H9 (cell line): ENCODE measurements at regions not wholly inside any gene's neighbourhood (a gene's known extent, or its start where the extent isn't known, plus 50 kb on each side); places are given as distances from the start of the nearest gene placed in this dataset.

Experiments
- DNase-seq: peaks from one replicate; pipeline ENCODE4 v3.0.0-alpha.2; 2017
- H2AFZ ChIP-seq: one replicate; pipeline ENCODE4 v1.6.1; 2013; ENCODE audit warnings: mild to moderate bottlenecking, low read length, control low read depth, moderate library complexity
- H2AK5ac ChIP-seq: 2 replicates; pipeline ENCODE4 v1.6.1; 2013; ENCODE audit warnings: low read length, control low read depth, mixed read lengths; ENCODE audit not compliant: insufficient read length
- H2BK120ac ChIP-seq: one replicate; pipeline ENCODE4 v1.6.1; 2013; ENCODE audit warnings: low read depth, mild to moderate bottlenecking, low read length, control low read depth, inconsistent platforms; ENCODE audit not compliant: poor library complexity, severe bottlenecking
- H2BK12ac ChIP-seq: 2 replicates; pipeline ENCODE4 v1.6.1; 2013; ENCODE audit warnings: low read length, control low read depth, mixed read lengths, low read depth; ENCODE audit not compliant: insufficient read length
- H2BK15ac ChIP-seq: 2 replicates; pipeline ENCODE4 v1.6.1; 2013; ENCODE audit warnings: low read depth, low read length, control low read depth
- H2BK20ac ChIP-seq: one replicate; pipeline ENCODE4 v1.6.1; 2013; ENCODE audit warnings: low read depth, mild to moderate bottlenecking, low read length, control low read depth, inconsistent platforms; ENCODE audit not compliant: poor library complexity, severe bottlenecking
- H2BK5ac ChIP-seq: 2 replicates; pipeline ENCODE4 v1.6.1; 2013; ENCODE audit warnings: low read length, control low read depth, mixed read lengths; ENCODE audit not compliant: insufficient read length
- H3K14ac ChIP-seq: 2 replicates; pipeline ENCODE4 v1.6.1; 2013; ENCODE audit warnings: low read length, control low read depth; ENCODE audit not compliant: insufficient read depth
- H3K18ac ChIP-seq: 2 replicates; pipeline ENCODE4 v1.6.1; 2013; ENCODE audit warnings: low read depth, mild to moderate bottlenecking, mixed read lengths, low read length, control low read depth; ENCODE audit not compliant: insufficient read length
- H3K23ac ChIP-seq: 2 replicates; pipeline ENCODE4 v1.6.1; 2013; ENCODE audit warnings: low read length, control low read depth, mixed read lengths, low read depth; ENCODE audit not compliant: insufficient read length
- H3K23me2 ChIP-seq: 2 replicates; pipeline ENCODE4 v1.6.1; 2013; ENCODE audit warnings: low read depth, mild to moderate bottlenecking, mixed read lengths, low read length, control low read depth; ENCODE audit not compliant: insufficient read length, poor library complexity, severe bottlenecking
- H3K27ac ChIP-seq: 2 replicates; pipeline ENCODE4 v1.5.1; 2013; ENCODE audit warnings: low read length, control low read depth, mixed read lengths, low read depth; ENCODE audit not compliant: insufficient read length
- H3K27me3 ChIP-seq: 2 replicates; pipeline ENCODE4 v1.6.1; 2013; ENCODE audit warnings: low read length, control low read depth, inconsistent platforms; ENCODE audit not compliant: insufficient read depth
- H3K4ac ChIP-seq: 2 replicates; pipeline ENCODE4 v1.6.1; 2013; ENCODE audit warnings: low read depth, mild to moderate bottlenecking, control low read depth, inconsistent platforms, low read length, moderate library complexity
- H3K4me1 ChIP-seq: 2 replicates; pipeline ENCODE4 v1.6.1; 2013; ENCODE audit warnings: low read length, control low read depth, inconsistent platforms; ENCODE audit not compliant: insufficient read depth
- H3K4me2 ChIP-seq: 2 replicates; pipeline ENCODE4 v1.6.1; 2013; ENCODE audit warnings: low read length, control low read depth, mixed read lengths; ENCODE audit not compliant: insufficient read length, insufficient read depth
- H3K56ac ChIP-seq: 2 replicates; pipeline ENCODE4 v1.6.1; 2013; ENCODE audit warnings: low read depth, mild to moderate bottlenecking, mixed read lengths, low read length, control low read depth; ENCODE audit not compliant: insufficient read length
- H3K79me1 ChIP-seq: 2 replicates; pipeline ENCODE4 v1.6.1; 2013; ENCODE audit warnings: low read depth, mild to moderate bottlenecking, moderate library complexity, low read length, control low read depth, inconsistent platforms; ENCODE audit not compliant: insufficient read depth, poor library complexity, severe bottlenecking
- H3K79me2 ChIP-seq: 2 replicates; pipeline ENCODE4 v1.6.1; 2013; ENCODE audit warnings: low read length, control low read depth, inconsistent platforms; ENCODE audit not compliant: insufficient read depth
- H3K9ac ChIP-seq: 2 replicates; pipeline ENCODE4 v1.6.1; 2013; ENCODE audit warnings: low read length, control low read depth, mixed read lengths; ENCODE audit not compliant: insufficient read length; ENCODE audit errors: extremely low read depth
- H3K9me3 ChIP-seq: one replicate; pipeline ENCODE4 v1.6.1; 2013; ENCODE audit warnings: low read depth, low read length, inconsistent platforms; ENCODE audit not compliant: control insufficient read depth
- H3T11ph ChIP-seq: one replicate; pipeline ENCODE4 v1.6.1; 2013; ENCODE audit warnings: mild to moderate bottlenecking, low read length, control low read depth, inconsistent platforms
- H4K20me1 ChIP-seq: one replicate; pipeline ENCODE4 v1.6.1; 2013; ENCODE audit not compliant: control insufficient read depth, insufficient read length, insufficient read depth
- H4K5ac ChIP-seq: 2 replicates; pipeline ENCODE4 v1.6.1; 2013; ENCODE audit warnings: low read depth, mild to moderate bottlenecking, mixed read lengths, low read length, control low read depth; ENCODE audit not compliant: insufficient read length
- H4K8ac ChIP-seq: replicated peaks from 2 replicates; pipeline ENCODE4 v1.6.1; 2013; ENCODE audit warnings: low read length, control low read depth, mixed read lengths, low read depth; ENCODE audit not compliant: insufficient read length
- H4K91ac ChIP-seq: 2 replicates; pipeline ENCODE4 v1.6.1; 2013; ENCODE audit warnings: low read depth, mild to moderate bottlenecking, moderate library complexity, mixed read lengths, low read length, control low read depth; ENCODE audit not compliant: insufficient read length
- H3K27ac Mint-ChIP-seq, 3 experiments: 2 replicates in 2 of 3; 3 replicates in 1 of 3; pipeline ENCODE4 v1.8.0; 2020 to 2021; ENCODE audit warnings: mixed read lengths in 3 of 3, mild to moderate bottlenecking in 1 of 3, moderate library complexity in 1 of 3
- H3K27me3 Mint-ChIP-seq: 2 replicates; pipeline ENCODE4 v1.8.0; 2021; ENCODE audit warnings: low read depth, mild to moderate bottlenecking, moderate library complexity, mixed read lengths
- H3K36me3 Mint-ChIP-seq, 3 experiments: 2 replicates in 2 of 3; 3 replicates in 1 of 3; pipeline ENCODE4 v1.8.0; 2020 to 2021; ENCODE audit warnings: low read depth in 3 of 3, mixed read lengths in 3 of 3; ENCODE audit not compliant: insufficient read depth in 1 of 3
- H3K4me1 Mint-ChIP-seq, 2 experiments: 2 replicates each; pipeline ENCODE4 v1.8.0; 2020; ENCODE audit warnings: mixed read lengths in 2 of 2
- H3K4me3 Mint-ChIP-seq, 2 experiments: 2 replicates in 1 of 2; 3 replicates in 1 of 2; pipeline ENCODE4 v1.8.0; 2020 to 2021; ENCODE audit warnings: mild to moderate bottlenecking in 2 of 2, mixed read lengths in 2 of 2, moderate library complexity in 1 of 2
- H3K9me3 Mint-ChIP-seq, 2 experiments: 2 replicates in 1 of 2; 3 replicates in 1 of 2; pipeline ENCODE4 v1.8.0; 2020; ENCODE audit warnings: mild to moderate bottlenecking in 2 of 2, mixed read lengths in 2 of 2, moderate library complexity in 1 of 2
- WGBS: extraction: QIAGEN DNeasy Blood & Tissue Kit; methylation state at CpG from one replicate; pipeline ENCODE4 v1.1.7; 2013; ENCODE audit warnings: missing lambda C conversion rate, low lambda C conversion rate, mixed read lengths; ENCODE audit not compliant: insufficient read length; ENCODE audit errors: extremely low coverage; 5-methylcytosine and 5-hydroxymethylcytosine counted together
- TF ChIP-seq, protein P1 (sequence below): fragments of 200-600 bp; sonication (generic); conservative IDR thresholded peaks from 3 replicates; pipeline ENCODE4 v1.8.0; 2021; ENCODE audit warnings: antibody characterized with exemption, mild to moderate bottlenecking

GRCh38 chr6:40320441-40320840, 266.7 kb downstream of the LRFN2 start:
- H3K27ac ChIP-seq: no peak overlapping the region
- peaks cover 3% of the 10 kb centered on the region for H3K23me2 ChIP-seq

More at GRCh38 chr6:40320441-40320840, 266.7 kb downstream of the LRFN2 start:
- Histone ChIP-seq H3K23ac (no peak overlapping the region), H4K8ac (no peak overlapping the region), H3K4me2 (no peak overlapping the region), H3K79me1 (no peaks in the 10 kb centered on the region), H3K18ac (no peak overlapping the region), H3K9ac (no peak overlapping the region), H4K5ac (no peak overlapping the region), H3K9me3 (no peaks in the 10 kb centered on the region), H2AK5ac (no peak overlapping the region), H4K20me1 (no peaks in the 10 kb centered on the region), H3K56ac (no peak overlapping the region), H3K14ac (no peak overlapping the region), H2AFZ (no peak overlapping the region), H2BK15ac (no peak overlapping the region), H3K27me3 (no peaks in the 10 kb centered on the region; the same call in 1 of the 2 replicates), H2BK12ac (no peak overlapping the region), H4K91ac (no peak overlapping the region), H3T11ph (no peak overlapping the region), H3K4me1 (peaks cover 4% of the 10 kb centered on the region; the same call in 1 of the 2 replicates), H3K79me2 (no peaks in the 10 kb centered on the region), H3K4ac (no peak overlapping the region), H2BK20ac (no peak overlapping the region), H2BK5ac (no peak overlapping the region), H2BK120ac (no peak overlapping the region)
- Mint-ChIP-seq H3K9me3 (peaks cover 0 to 2% of the 10 kb centered on the region in 2 experiments; a peak in 1 of 5 replicates), H3K27me3 (peaks cover 28% of the 10 kb centered on the region), H3K4me1 (peaks cover 23 to 26% of the 10 kb centered on the region in 2 experiments), H3K4me3 (no peak overlapping the region), H3K27ac (no peak overlapping the region), H3K36me3 (no peaks in the 10 kb centered on the region)
- TF ChIP-seq, protein P1, sequence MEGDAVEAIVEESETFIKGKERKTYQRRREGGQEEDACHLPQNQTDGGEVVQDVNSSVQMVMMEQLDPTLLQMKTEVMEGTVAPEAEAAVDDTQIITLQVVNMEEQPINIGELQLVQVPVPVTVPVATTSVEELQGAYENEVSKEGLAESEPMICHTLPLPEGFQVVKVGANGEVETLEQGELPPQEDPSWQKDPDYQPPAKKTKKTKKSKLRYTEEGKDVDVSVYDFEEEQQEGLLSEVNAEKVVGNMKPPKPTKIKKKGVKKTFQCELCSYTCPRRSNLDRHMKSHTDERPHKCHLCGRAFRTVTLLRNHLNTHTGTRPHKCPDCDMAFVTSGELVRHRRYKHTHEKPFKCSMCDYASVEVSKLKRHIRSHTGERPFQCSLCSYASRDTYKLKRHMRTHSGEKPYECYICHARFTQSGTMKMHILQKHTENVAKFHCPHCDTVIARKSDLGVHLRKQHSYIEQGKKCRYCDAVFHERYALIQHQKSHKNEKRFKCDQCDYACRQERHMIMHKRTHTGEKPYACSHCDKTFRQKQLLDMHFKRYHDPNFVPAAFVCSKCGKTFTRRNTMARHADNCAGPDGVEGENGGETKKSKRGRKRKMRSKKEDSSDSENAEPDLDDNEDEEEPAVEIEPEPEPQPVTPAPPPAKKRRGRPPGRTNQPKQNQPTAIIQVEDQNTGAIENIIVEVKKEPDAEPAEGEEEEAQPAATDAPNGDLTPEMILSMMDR: no peak
- WGBS: no CpG with 5 or more reads among the region's 3 CpGs
- no peak for DNase-seq
